Testis (tissue), 2 donors: ENCODE measurements at regions not wholly inside any gene's neighbourhood (a gene's known extent, or its start where the extent isn't known, plus 50 kb on each side); places are given as distances from the start of the nearest gene placed in this dataset.

ENCODE experiments used
- POLR2A ChIP-seq: fragments of 450-650 bp; IDR thresholded peaks from one replicate; pipeline ENCODE4 v1.6.1; 2017; ENCODE audit warnings: antibody characterized with exemption, mild to moderate bottlenecking, moderate library complexity
- TF ChIP-seq, protein P1 (sequence below), 3 experiments: fragments of 450-650 bp in 2 of 3; fragments of 200-600 bp in 1 of 3; sonication (generic) in 1 of 3; IDR thresholded peaks; one replicate each; pipeline ENCODE4 v1.5.1; 2016 to 2019; ENCODE audit warnings: antibody characterized with exemption in 3 of 3, mild to moderate bottlenecking in 2 of 3, moderate library complexity in 1 of 3

- TF ChIP-seq, protein P1, sequence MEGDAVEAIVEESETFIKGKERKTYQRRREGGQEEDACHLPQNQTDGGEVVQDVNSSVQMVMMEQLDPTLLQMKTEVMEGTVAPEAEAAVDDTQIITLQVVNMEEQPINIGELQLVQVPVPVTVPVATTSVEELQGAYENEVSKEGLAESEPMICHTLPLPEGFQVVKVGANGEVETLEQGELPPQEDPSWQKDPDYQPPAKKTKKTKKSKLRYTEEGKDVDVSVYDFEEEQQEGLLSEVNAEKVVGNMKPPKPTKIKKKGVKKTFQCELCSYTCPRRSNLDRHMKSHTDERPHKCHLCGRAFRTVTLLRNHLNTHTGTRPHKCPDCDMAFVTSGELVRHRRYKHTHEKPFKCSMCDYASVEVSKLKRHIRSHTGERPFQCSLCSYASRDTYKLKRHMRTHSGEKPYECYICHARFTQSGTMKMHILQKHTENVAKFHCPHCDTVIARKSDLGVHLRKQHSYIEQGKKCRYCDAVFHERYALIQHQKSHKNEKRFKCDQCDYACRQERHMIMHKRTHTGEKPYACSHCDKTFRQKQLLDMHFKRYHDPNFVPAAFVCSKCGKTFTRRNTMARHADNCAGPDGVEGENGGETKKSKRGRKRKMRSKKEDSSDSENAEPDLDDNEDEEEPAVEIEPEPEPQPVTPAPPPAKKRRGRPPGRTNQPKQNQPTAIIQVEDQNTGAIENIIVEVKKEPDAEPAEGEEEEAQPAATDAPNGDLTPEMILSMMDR (IDR thresholded peaks at IDR 0.05), result no peak
- TF ChIP-seq POLR2A, result no peak
Measured at GRCh38 chr4:144409525-144409924, 236.4 kb upstream of the HHIP start.
